ENCODE measurements at regions not wholly inside any gene's neighbourhood (a gene's known extent, or its start where the extent isn't known, plus 50 kb on each side); places are given as distances from the start of the nearest gene placed in this dataset.

DNA sequence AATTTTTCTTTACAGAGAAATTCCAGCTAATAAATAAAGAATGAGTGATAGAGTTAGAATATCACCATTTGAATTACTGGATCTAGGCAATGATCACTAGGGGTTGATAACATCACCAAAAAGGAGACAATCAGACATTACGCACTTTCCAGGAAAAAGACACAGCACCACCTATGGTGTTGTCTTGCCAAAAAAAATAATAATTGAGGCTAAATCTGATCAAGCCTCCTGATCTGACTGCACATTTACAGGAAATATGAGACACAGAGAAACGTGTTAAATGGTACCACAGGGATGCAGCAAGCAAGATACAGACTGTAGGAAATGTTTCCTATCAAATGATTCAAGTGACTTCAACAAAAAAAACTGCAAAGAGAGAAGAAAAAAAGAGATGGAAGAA lies 92.8 kb downstream of the EOMES start:
- ATAC-seq (no peak), DNase-seq (ENCODE audit: low spot score) (no peak), FAIRE-seq (no peak)
- Histone ChIP-seq H3K27ac (ENCODE audit: extremely low read length, insufficient read depth, low read length) (no peak overlapping the region), H3K4me1 (ENCODE audit: insufficient read depth, low read length) (peaks cover 35% of the 10 kb centered on the region), H3K4me3 (replicated peaks in 1 of 3; ENCODE audit: insufficient read depth in 1 of 3, low read depth in 2 of 3, low read length in 3 of 3) (no peak overlapping the region), H4K20me1 (ENCODE audit: insufficient read depth, low read length) (no peaks in the 10 kb centered on the region), H3K79me2 (ENCODE audit: insufficient read depth, low read length) (no peaks in the 10 kb centered on the region), H3K9me3 (ENCODE audit: low read length) (no peaks in the 10 kb centered on the region), H3K36me3 (replicated peaks in 1 of 2; ENCODE audit: control insufficient read depth in 1 of 2, insufficient read depth in 2 of 2, low read length in 2 of 2) (no peaks in the 10 kb centered on the region), H3K9ac (ENCODE audit: insufficient read depth, low read depth, low read length) (no peak overlapping the region), H3K27me3 (ENCODE audit: control insufficient read depth in 1 of 2, insufficient read depth in 2 of 2, low read length in 2 of 2) (no peaks in the 10 kb centered on the region), H3K4me2 (ENCODE audit: low read depth, low read length) (no peak overlapping the region), H2AFZ (ENCODE audit: low read length) (no peak overlapping the region)
- POLR2A ChIA-PET = no interaction called here
- BruUV-seq (replicated peaks) = no TSS peak
- intact Hi-C loops (cut with micrococcal nuclease; ENCODE audit: unreplicated experiment) = no loop called here
- no peak for TF ChIP-seq ZNF496 (CRISPR knock-in tag; IDR thresholded peaks at IDR 0.05; ENCODE audit: insufficient replicate concordance)
- no peak for TF ChIP-seq LCORL (IDR thresholded peaks at IDR 0.05)
- no peak for TF ChIP-seq LCORL (CRISPR knock-in tag; IDR thresholded peaks at IDR 0.05)
- no peak for TF ChIP-seq ZNF607 (CRISPR knock-in tag; IDR thresholded peaks at IDR 0.05; ENCODE audit: borderline replicate concordance)
- TF ChIP-seq SSRP1 (CRISPR knock-in tag; IDR thresholded peaks at IDR 0.05) = no peak
- TF ChIP-seq ZNF816 (CRISPR knock-in tag; IDR thresholded peaks at IDR 0.05; ENCODE audit: borderline replicate concordance) = no peak
- TF ChIP-seq ZNF788 (CRISPR knock-in tag; IDR thresholded peaks at IDR 0.05; ENCODE audit: borderline replicate concordance) = no peak
- TF ChIP-seq ELF3 (CRISPR knock-in tag; IDR thresholded peaks at IDR 0.05) = no peak
- no peak for TF ChIP-seq HHEX (CRISPR knock-in tag; IDR thresholded peaks at IDR 0.05)
- no peak for TF ChIP-seq ZSCAN12 (CRISPR knock-in tag; IDR thresholded peaks at IDR 0.05)
- TF ChIP-seq, protein P1, sequence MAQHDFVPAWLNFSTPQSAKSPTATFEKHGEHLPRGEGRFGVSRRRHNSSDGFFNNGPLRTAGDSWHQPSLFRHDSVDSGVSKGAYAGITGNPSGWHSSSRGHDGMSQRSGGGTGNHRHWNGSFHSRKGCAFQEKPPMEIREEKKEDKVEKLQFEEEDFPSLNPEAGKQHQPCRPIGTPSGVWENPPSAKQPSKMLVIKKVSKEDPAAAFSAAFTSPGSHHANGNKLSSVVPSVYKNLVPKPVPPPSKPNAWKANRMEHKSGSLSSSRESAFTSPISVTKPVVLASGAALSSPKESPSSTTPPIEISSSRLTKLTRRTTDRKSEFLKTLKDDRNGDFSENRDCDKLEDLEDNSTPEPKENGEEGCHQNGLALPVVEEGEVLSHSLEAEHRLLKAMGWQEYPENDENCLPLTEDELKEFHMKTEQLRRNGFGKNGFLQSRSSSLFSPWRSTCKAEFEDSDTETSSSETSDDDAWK (CRISPR knock-in tag; IDR thresholded peaks at IDR 0.05) = no peak
- no peak for TF ChIP-seq ZFP1 (CRISPR knock-in tag; IDR thresholded peaks at IDR 0.05)
- TF ChIP-seq, protein P2, sequence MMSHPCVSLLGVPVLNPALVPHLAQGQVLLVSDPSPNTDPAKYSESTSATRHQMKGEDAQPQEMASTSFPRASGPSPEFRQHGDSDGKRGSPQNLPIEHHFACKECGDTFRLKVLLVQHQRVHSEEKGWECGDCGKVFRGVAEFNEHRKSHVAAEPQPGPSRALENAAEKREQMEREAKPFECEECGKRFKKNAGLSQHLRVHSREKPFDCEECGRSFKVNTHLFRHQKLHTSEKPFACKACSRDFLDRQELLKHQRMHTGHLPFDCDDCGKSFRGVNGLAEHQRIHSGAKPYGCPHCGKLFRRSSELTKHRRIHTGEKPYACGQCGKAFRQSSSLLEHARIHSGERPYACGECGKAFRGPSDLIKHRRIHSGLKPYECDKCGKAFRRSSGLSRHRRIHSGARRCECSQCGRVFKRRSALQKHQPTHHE (CRISPR knock-in tag; IDR thresholded peaks at IDR 0.05; ENCODE audit: borderline replicate concordance) = no peak
- no peak for TF ChIP-seq ZNF546 (CRISPR knock-in tag; conservative IDR thresholded peaks at IDR 0.05)
- no peak for TF ChIP-seq U2AF1 (optimal IDR thresholded peaks at IDR 0.05; ENCODE audit: low read depth, low read length)
- no peak for TF ChIP-seq ZNF510 (CRISPR knock-in tag; IDR thresholded peaks at IDR 0.05; ENCODE audit: low read depth)
- TF ChIP-seq NFE2L1 (CRISPR knock-in tag; IDR thresholded peaks at IDR 0.05; ENCODE audit: borderline replicate concordance) = no peak
- TF ChIP-seq ZNF709 (CRISPR knock-in tag; IDR thresholded peaks at IDR 0.05) = no peak
- no peak for TF ChIP-seq ZNF280D (CRISPR knock-in tag; IDR thresholded peaks at IDR 0.05)
- no peak for TF ChIP-seq SMAD9 (CRISPR knock-in tag; IDR thresholded peaks at IDR 0.05)
- TF ChIP-seq TAF15 (IDR thresholded peaks at IDR 0.05; ENCODE audit: low read depth, low read length, poor library complexity, severe bottlenecking) = no peak
- CTCF ChIA-PET (ENCODE audit: low intra/inter-chr PET ratio, low total read pairs) = no interaction called here
- WGBS (ENCODE audit: low lambda C conversion rate) = 51% methylated on average over 2 of the region's 2 CpGs
- in situ Hi-C loops (cut with HindIII; ENCODE audit: extremely low pct_ligation_motif_present, low pct_unique_long_range_greater_than_20kb) = no loop called here
